ENCODE measurements at regions not wholly inside any gene's neighbourhood (a gene's known extent, or its start where the extent isn't known, plus 50 kb on each side); places are given as distances from the start of the nearest gene placed in this dataset.

DNA sequence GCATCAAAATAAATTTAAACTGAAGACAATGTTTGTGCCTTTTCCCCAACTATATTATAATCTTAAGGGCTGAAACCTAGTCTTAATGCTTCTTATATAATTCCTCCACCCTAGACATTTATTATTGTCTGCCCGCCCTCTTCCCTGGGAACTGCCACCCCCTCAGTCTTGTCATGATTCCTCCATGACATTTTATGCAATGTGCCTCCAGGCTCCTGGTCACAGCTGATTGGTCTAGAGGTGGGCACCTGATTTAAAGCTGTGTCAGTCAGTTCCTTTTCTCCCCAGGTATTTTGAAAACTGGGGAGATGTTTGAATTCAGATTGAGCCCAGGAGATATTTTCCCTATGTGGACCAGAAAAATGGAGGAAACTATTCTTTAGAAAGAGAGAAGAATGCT is 401.4 kb downstream of the PCNX1 start:
- TF ChIP-seq EZH2phosphoT487 (IDR thresholded peaks at IDR 0.05; ENCODE audit: unreplicated experiment) (no peak), JUNB (IDR thresholded peaks at IDR 0.05; ENCODE audit: unreplicated experiment) (no peak), EZH2 (IDR thresholded peaks at IDR 0.05; ENCODE audit: low read depth, unreplicated experiment) (no peak), ZNF114 (CRISPR knock-in tag; IDR thresholded peaks at IDR 0.05) (no peak), POLR2AphosphoS5 (IDR thresholded peaks at IDR 0.05; ENCODE audit: low read depth) (no peak), STAT1 (IDR thresholded peaks at IDR 0.05; ENCODE audit: unreplicated experiment) (no peak)
- TF ChIP-seq, protein P1, sequence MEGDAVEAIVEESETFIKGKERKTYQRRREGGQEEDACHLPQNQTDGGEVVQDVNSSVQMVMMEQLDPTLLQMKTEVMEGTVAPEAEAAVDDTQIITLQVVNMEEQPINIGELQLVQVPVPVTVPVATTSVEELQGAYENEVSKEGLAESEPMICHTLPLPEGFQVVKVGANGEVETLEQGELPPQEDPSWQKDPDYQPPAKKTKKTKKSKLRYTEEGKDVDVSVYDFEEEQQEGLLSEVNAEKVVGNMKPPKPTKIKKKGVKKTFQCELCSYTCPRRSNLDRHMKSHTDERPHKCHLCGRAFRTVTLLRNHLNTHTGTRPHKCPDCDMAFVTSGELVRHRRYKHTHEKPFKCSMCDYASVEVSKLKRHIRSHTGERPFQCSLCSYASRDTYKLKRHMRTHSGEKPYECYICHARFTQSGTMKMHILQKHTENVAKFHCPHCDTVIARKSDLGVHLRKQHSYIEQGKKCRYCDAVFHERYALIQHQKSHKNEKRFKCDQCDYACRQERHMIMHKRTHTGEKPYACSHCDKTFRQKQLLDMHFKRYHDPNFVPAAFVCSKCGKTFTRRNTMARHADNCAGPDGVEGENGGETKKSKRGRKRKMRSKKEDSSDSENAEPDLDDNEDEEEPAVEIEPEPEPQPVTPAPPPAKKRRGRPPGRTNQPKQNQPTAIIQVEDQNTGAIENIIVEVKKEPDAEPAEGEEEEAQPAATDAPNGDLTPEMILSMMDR (conservative IDR thresholded peaks at IDR 0.05; ENCODE audit: low read depth in 2 of 2) = no peak

All from GM23338 (cell line).